NB4 (cell line): ENCODE measurements at regions not wholly inside any gene's neighbourhood (a gene's known extent, or its start where the extent isn't known, plus 50 kb on each side); places are given as distances from the start of the nearest gene placed in this dataset.

Experiments used
- POLR2A ChIP-seq: IDR thresholded peaks from 2 replicates; pipeline ENCODE4 v1.6.1; 2011; ENCODE audit warnings: mild to moderate bottlenecking; ENCODE audit not compliant: insufficient read length; ENCODE audit errors: extremely low read depth
- TF ChIP-seq, protein P1 (sequence below): IDR thresholded peaks from one replicate; pipeline ENCODE4 v1.5.1; 2012; ENCODE audit warnings: low read depth, low read length
- TF ChIP-seq, protein P2 (sequence below): IDR thresholded peaks from 2 replicates; pipeline ENCODE4 v1.6.1; 2011; ENCODE audit warnings: low read depth, low read length

DNA sequence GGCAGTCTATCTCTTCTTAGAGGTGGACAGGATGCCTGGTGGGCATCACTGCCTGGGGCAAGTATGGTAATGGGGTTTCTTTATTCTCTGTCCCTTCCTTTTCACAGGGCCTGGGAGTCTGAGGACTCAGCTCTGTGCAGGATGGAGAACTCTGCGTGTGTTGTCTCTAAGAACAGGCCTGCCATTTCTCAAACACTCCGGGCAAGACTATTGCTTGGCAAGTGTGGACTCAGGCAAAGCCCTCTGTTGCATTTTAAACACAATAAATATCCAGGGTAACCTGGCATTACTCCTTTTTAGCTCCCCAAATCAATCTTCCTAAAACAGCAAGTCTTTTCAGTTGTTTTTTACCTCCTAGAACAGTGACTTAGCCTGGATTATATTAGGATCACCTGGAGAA is 185.1 kb upstream of the ROPN1 start:
- TF ChIP-seq, protein P1, sequence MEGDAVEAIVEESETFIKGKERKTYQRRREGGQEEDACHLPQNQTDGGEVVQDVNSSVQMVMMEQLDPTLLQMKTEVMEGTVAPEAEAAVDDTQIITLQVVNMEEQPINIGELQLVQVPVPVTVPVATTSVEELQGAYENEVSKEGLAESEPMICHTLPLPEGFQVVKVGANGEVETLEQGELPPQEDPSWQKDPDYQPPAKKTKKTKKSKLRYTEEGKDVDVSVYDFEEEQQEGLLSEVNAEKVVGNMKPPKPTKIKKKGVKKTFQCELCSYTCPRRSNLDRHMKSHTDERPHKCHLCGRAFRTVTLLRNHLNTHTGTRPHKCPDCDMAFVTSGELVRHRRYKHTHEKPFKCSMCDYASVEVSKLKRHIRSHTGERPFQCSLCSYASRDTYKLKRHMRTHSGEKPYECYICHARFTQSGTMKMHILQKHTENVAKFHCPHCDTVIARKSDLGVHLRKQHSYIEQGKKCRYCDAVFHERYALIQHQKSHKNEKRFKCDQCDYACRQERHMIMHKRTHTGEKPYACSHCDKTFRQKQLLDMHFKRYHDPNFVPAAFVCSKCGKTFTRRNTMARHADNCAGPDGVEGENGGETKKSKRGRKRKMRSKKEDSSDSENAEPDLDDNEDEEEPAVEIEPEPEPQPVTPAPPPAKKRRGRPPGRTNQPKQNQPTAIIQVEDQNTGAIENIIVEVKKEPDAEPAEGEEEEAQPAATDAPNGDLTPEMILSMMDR: no peak
- TF ChIP-seq POLR2A: no peak
- TF ChIP-seq, protein P2, sequence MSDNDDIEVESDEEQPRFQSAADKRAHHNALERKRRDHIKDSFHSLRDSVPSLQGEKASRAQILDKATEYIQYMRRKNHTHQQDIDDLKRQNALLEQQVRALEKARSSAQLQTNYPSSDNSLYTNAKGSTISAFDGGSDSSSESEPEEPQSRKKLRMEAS: no peak
